ENCODE measurements at regions not wholly inside any gene's neighbourhood (a gene's known extent, or its start where the extent isn't known, plus 50 kb on each side); places are given as distances from the start of the nearest gene placed in this dataset.

GRCh38 chr15:35818846-35819245 lies 272.9 kb upstream of the DPH6 start:
- no peaks in the 10 kb centered on the region for H3K36me3 ChIP-seq (ENCODE audit: insufficient read depth, low read length)
- no peak overlapping the region for H3K27ac ChIP-seq (ENCODE audit: low read length)
- no peaks in the 10 kb centered on the region for H4K20me1 ChIP-seq (ENCODE audit: insufficient read depth)
- no peaks in the 10 kb centered on the region for H3K27me3 ChIP-seq (ENCODE audit: insufficient read depth, low read depth, low read length)
- no peaks in the 10 kb centered on the region for H3K9me2 ChIP-seq (ENCODE audit: insufficient read depth, low read length)
- TF ChIP-seq POLR2AphosphoS5 (IDR thresholded peaks at IDR 0.05), result no peak
- no peaks in the 10 kb centered on the region for H3K79me2 ChIP-seq (replicated peaks; ENCODE audit: insufficient read depth, low read length)
- no peak overlapping the region for H2AFZ ChIP-seq (ENCODE audit: low read depth, low read length)
- H3K4me3 ChIP-seq (ENCODE audit: low read length), result no peak overlapping the region
- H3K9ac ChIP-seq (ENCODE audit: low read length), result no peak overlapping the region
- no peaks in the 10 kb centered on the region for H3F3A ChIP-seq (ENCODE audit: insufficient read depth, low read length, poor library complexity, severe bottlenecking)
- H3K4me2 ChIP-seq (ENCODE audit: low read length), result no peak overlapping the region
- no peaks in the 10 kb centered on the region for H3K9me3 ChIP-seq (ENCODE audit: low read length)

GRCh38 chr15:35822153-35822552 lies 276.2 kb upstream of the DPH6 start:
- H3K9ac ChIP-seq (ENCODE audit: low read length), result no peak overlapping the region
- no peak overlapping the region for H3K4me2 ChIP-seq (ENCODE audit: low read length)
- no peak overlapping the region for H2AFZ ChIP-seq (ENCODE audit: low read depth, low read length)
- TF ChIP-seq POLR2AphosphoS5 (IDR thresholded peaks at IDR 0.05) (no peak), RAD21 (conservative IDR thresholded peaks at IDR 0.05) (no peak), EP300 (conservative IDR thresholded peaks at IDR 0.05; ENCODE audit: poor library complexity, severe bottlenecking) (no peak), TAF1 (IDR thresholded peaks at IDR 0.05; ENCODE audit: low read depth) (no peak), SMC3 (conservative IDR thresholded peaks at IDR 0.05; ENCODE audit: poor library complexity) (no peak), CTCF (IDR thresholded peaks at IDR 0.05; ENCODE audit: poor library complexity, severe bottlenecking) (no peak), MXI1 (conservative IDR thresholded peaks at IDR 0.05; ENCODE audit: poor library complexity, severe bottlenecking) (no peak), REST (IDR thresholded peaks at IDR 0.05; ENCODE audit: borderline replicate concordance) (no peak), EZH2 (IDR thresholded peaks at IDR 0.05; ENCODE audit: borderline replicate concordance, insufficient read depth, low read length, poor library complexity, severe bottlenecking) (no peak)
- no peaks in the 10 kb centered on the region for H3K27me3 ChIP-seq (ENCODE audit: insufficient read depth, low read depth, low read length)
- no peaks in the 10 kb centered on the region for H3K36me3 ChIP-seq (ENCODE audit: insufficient read depth, low read length)
- no peaks in the 10 kb centered on the region for H3K9me2 ChIP-seq (ENCODE audit: insufficient read depth, low read length)
- H3K27ac ChIP-seq (ENCODE audit: low read length), result no peak overlapping the region
- H3K4me3 ChIP-seq (ENCODE audit: low read length), result no peak overlapping the region
- H3K79me2 ChIP-seq (replicated peaks; ENCODE audit: insufficient read depth, low read length), result no peaks in the 10 kb centered on the region
- no peaks in the 10 kb centered on the region for H4K20me1 ChIP-seq (ENCODE audit: insufficient read depth)
- H3F3A ChIP-seq (ENCODE audit: insufficient read depth, low read length, poor library complexity, severe bottlenecking), result no peaks in the 10 kb centered on the region
- H3K9me3 ChIP-seq (ENCODE audit: low read length), result no peaks in the 10 kb centered on the region

- H3K9ac ChIP-seq (ENCODE audit: low read length), result no peak overlapping the region
- no peaks in the 10 kb centered on the region for H3F3A ChIP-seq (ENCODE audit: insufficient read depth, low read length, poor library complexity, severe bottlenecking)
- no peak overlapping the region for H3K27ac ChIP-seq (ENCODE audit: low read length)
- H3K9me3 ChIP-seq (ENCODE audit: low read length), result no peaks in the 10 kb centered on the region
- H3K9me2 ChIP-seq (ENCODE audit: insufficient read depth, low read length), result no peaks in the 10 kb centered on the region
- H3K79me2 ChIP-seq (replicated peaks; ENCODE audit: insufficient read depth, low read length), result no peaks in the 10 kb centered on the region
- no peak overlapping the region for H2AFZ ChIP-seq (ENCODE audit: low read depth, low read length)
- TF ChIP-seq EZH2 (IDR thresholded peaks at IDR 0.05; ENCODE audit: borderline replicate concordance, insufficient read depth, low read length, poor library complexity, severe bottlenecking) (no peak), TAF1 (IDR thresholded peaks at IDR 0.05; ENCODE audit: low read depth) (no peak), EP300 (conservative IDR thresholded peaks at IDR 0.05; ENCODE audit: poor library complexity, severe bottlenecking) (no peak), CTCF (IDR thresholded peaks at IDR 0.05; ENCODE audit: poor library complexity, severe bottlenecking) (no peak), SMC3 (conservative IDR thresholded peaks at IDR 0.05; ENCODE audit: poor library complexity) (no peak), RAD21 (conservative IDR thresholded peaks at IDR 0.05) (no peak), POLR2AphosphoS5 (IDR thresholded peaks at IDR 0.05) (no peak), MXI1 (conservative IDR thresholded peaks at IDR 0.05; ENCODE audit: poor library complexity, severe bottlenecking) (no peak), REST (IDR thresholded peaks at IDR 0.05; ENCODE audit: borderline replicate concordance) (no peak)
- no peaks in the 10 kb centered on the region for H3K36me3 ChIP-seq (ENCODE audit: insufficient read depth, low read length)
- no peak overlapping the region for H3K4me2 ChIP-seq (ENCODE audit: low read length)
- H3K4me3 ChIP-seq (ENCODE audit: low read length), result no peak overlapping the region
- H3K27me3 ChIP-seq (ENCODE audit: insufficient read depth, low read depth, low read length), result no peaks in the 10 kb centered on the region
- H4K20me1 ChIP-seq (ENCODE audit: insufficient read depth), result no peaks in the 10 kb centered on the region
Measured at GRCh38 chr15:35827141-35827540, 281.2 kb upstream of the DPH6 start.

Data from neural cell (in vitro differentiated cells).